ENCODE measurements at regions not wholly inside any gene's neighbourhood (a gene's known extent, or its start where the extent isn't known, plus 50 kb on each side); places are given as distances from the start of the nearest gene placed in this dataset.

GRCh38 chr6:2562721-2563451 is 187.8 kb downstream of the MYLK4 start:
- no peak for DNase-seq (ENCODE audit: low spot score)

GRCh38 chr6:2560917-2561698 is 189.6 kb downstream of the MYLK4 start:
- no peak for DNase-seq (ENCODE audit: low spot score)

GRCh38 chr6:2560140-2560818 is 190.4 kb downstream of the MYLK4 start:
- no peak for DNase-seq (ENCODE audit: low spot score)

- no peak for DNase-seq (ENCODE audit: low spot score)
Measured at GRCh38 chr6:2558861-2559801, 191.6 kb downstream of the MYLK4 start.

- DNase-seq (ENCODE audit: low spot score), result no peak
Measured at GRCh38 chr6:2558098-2558680, 192.5 kb downstream of the MYLK4 start.

GRCh38 chr6:2557181-2557720 is 193.5 kb downstream of the MYLK4 start:
- DNase-seq (ENCODE audit: low spot score), result no peak

GRCh38 chr6:2556761-2557160 is 194.0 kb downstream of the MYLK4 start:
- no peak for DNase-seq (ENCODE audit: low spot score)

- no peak for DNase-seq (ENCODE audit: low spot score)
Measured at GRCh38 chr6:2554651-2555260, 196.0 kb downstream of the MYLK4 start.

- DNase-seq (ENCODE audit: low spot score), result no peak
Measured at GRCh38 chr6:2552526-2553154, 198.1 kb downstream of the MYLK4 start.

GRCh38 chr6:2551705-2552104 is 199.0 kb downstream of the MYLK4 start:
- no peak for DNase-seq (ENCODE audit: low spot score)

- DNase-seq (ENCODE audit: low spot score), result no peak
Measured at GRCh38 chr6:2550247-2550646, 200.5 kb downstream of the MYLK4 start.

GRCh38 chr6:2549834-2550233 is 200.9 kb downstream of the MYLK4 start:
- DNase-seq (ENCODE audit: low spot score), result no peak

- no peak for DNase-seq (ENCODE audit: low spot score)
Measured at GRCh38 chr6:2547355-2547754, 203.4 kb downstream of the MYLK4 start.

- DNase-seq (ENCODE audit: low spot score), result no peak
Measured at GRCh38 chr6:2546901-2547300, 203.8 kb downstream of the MYLK4 start.

- DNase-seq (ENCODE audit: low spot score), result no peak
Measured at GRCh38 chr6:2545383-2546038, 205.2 kb downstream of the MYLK4 start.

- no peak for DNase-seq (ENCODE audit: low spot score)
Measured at GRCh38 chr6:2543321-2543720, 207.4 kb downstream of the MYLK4 start.

GRCh38 chr6:2542858-2543218 is 207.9 kb downstream of the MYLK4 start:
- DNase-seq (ENCODE audit: low spot score), result no peak

- DNase-seq (ENCODE audit: low spot score), result no peak
Measured at GRCh38 chr6:2542101-2542857, 208.4 kb downstream of the MYLK4 start.

- DNase-seq (ENCODE audit: low spot score), result no peak
Measured at GRCh38 chr6:2536451-2536850, 214.3 kb downstream of the MYLK4 start.
